GM12878 (cell line): ENCODE measurements at regions not wholly inside any gene's neighbourhood (a gene's known extent, or its start where the extent isn't known, plus 50 kb on each side); places are given as distances from the start of the nearest gene placed in this dataset.

Experiments used
- POLR2A ChIP-seq: IDR thresholded peaks from 2 replicates; pipeline ENCODE4 v1.6.1; 2011; ENCODE audit warnings: low read depth, mild to moderate bottlenecking, low read length
- ZZZ3 ChIP-seq: IDR thresholded peaks from 2 replicates; pipeline ENCODE4 v1.6.1; 2011; ENCODE audit warnings: low read depth; ENCODE audit not compliant: control insufficient read depth, insufficient read length
- TF ChIP-seq, protein P1 (sequence below), 3 experiments: IDR thresholded peaks in 2 of 3; conservative IDR thresholded peaks in 1 of 3; 2 replicates each; pipeline ENCODE4 v1.5.1; 2011; ENCODE audit warnings: low read depth in 3 of 3, low read length in 3 of 3, mild to moderate bottlenecking in 3 of 3, control low read depth in 2 of 3, moderate library complexity in 2 of 3, inconsistent platforms in 1 of 3, mixed read lengths in 1 of 3; ENCODE audit not compliant: control insufficient read depth in 2 of 3, insufficient read depth in 1 of 3; ENCODE audit errors: extremely low read depth in 1 of 3

DNA sequence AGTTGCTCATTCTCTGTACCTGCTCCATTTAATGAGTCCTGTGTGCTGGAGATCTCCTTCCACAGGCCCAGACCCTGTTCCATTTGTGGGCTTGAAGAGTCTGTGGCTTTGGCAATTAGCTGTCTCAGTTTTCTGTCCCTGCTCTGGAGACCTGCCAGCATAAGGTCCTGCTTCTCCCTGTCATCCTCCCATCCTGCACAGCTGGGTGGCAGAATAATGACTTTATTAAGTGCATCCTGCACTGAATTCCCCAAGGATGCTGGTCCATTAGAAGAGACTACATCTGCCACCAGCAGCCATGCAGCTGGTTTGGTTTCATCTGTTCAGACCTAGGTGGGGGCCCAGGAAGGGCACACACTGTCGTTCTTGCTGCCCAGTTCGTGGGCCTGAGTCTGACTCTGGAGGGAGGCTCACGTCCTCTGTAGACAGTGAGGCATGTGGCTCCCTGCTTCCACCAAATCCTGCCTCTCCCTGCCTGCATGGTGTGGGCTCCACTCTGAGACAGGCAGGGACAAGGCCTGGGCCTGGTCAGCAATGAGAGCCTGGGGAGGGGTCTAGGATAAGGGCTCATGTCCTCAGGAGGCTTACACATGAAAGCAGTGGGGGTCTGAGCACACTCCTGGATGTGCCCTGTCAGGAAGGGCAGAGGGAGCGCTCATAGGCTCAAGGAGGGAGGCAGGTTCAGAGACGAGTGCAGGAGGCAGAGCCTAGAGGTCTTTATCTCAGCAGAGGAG lies 78.4 kb upstream of the PRR23E start:
- TF ChIP-seq POLR2A (no peak), ZZZ3 (no peak)
- TF ChIP-seq, protein P1, sequence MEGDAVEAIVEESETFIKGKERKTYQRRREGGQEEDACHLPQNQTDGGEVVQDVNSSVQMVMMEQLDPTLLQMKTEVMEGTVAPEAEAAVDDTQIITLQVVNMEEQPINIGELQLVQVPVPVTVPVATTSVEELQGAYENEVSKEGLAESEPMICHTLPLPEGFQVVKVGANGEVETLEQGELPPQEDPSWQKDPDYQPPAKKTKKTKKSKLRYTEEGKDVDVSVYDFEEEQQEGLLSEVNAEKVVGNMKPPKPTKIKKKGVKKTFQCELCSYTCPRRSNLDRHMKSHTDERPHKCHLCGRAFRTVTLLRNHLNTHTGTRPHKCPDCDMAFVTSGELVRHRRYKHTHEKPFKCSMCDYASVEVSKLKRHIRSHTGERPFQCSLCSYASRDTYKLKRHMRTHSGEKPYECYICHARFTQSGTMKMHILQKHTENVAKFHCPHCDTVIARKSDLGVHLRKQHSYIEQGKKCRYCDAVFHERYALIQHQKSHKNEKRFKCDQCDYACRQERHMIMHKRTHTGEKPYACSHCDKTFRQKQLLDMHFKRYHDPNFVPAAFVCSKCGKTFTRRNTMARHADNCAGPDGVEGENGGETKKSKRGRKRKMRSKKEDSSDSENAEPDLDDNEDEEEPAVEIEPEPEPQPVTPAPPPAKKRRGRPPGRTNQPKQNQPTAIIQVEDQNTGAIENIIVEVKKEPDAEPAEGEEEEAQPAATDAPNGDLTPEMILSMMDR (IDR thresholded peaks at IDR 0.05 in 2 of 3, conservative IDR thresholded peaks at IDR 0.05 in 1 of 3; ENCODE audit: control insufficient read depth in 2 of 3, extremely low read depth in 1 of 3, insufficient read depth in 1 of 3, low read depth in 3 of 3, low read length in 3 of 3) = no peak
